H1 (cell line): ENCODE measurements at regions not wholly inside any gene's neighbourhood (a gene's known extent, or its start where the extent isn't known, plus 50 kb on each side); places are given as distances from the start of the nearest gene placed in this dataset.

Experiments
- CTCF ChIA-PET: fragments of 300-600 bp; sonication (Branson Sonifier 250); formaldehyde crosslinking; loops from one replicate; lab custom pipeline; 2021; ENCODE audit not compliant: partially characterized antibody; lab: Charles Lee
- POLR2A ChIA-PET: fragments of 300-600 bp; sonication (Branson Sonifier 250); formaldehyde crosslinking; loops from one replicate; lab custom pipeline; 2021; ENCODE audit warnings: inconsistent platforms; ENCODE audit not compliant: partially characterized antibody; lab: Charles Lee
- DNase-seq, 2 experiments: peaks; one replicate each; pipeline versions ENCODE4 v3.0.0 to v3.0.0-alpha.2; 2010 to 2022; ENCODE audit warnings: low spot score in 2 of 2, low read depth in 1 of 2, mixed read lengths in 1 of 2
- FAIRE-seq: peaks from 2 replicates; lab custom pipeline; 2011; peaks lifted over from hg19 to GRCh38; lab: Jason Lieb, UNC
- H2AFZ ChIP-seq: 2 replicates; pipeline ENCODE4 v1.8.1; 2012; ENCODE audit warnings: low read length, inconsistent platforms
- H2AK5ac ChIP-seq: 2 replicates; pipeline ENCODE4 v1.6.1; 2013; ENCODE audit warnings: low read depth, low read length
- H2BK120ac ChIP-seq: replicated peaks from 2 replicates; pipeline ENCODE3; 2013; ENCODE audit warnings: low read depth, low read length, inconsistent platforms
- H2BK12ac ChIP-seq: 2 replicates; pipeline ENCODE4 v1.6.1; 2013; ENCODE audit warnings: low read depth, low read length
- H2BK15ac ChIP-seq: 2 replicates; pipeline ENCODE4 v1.6.1; 2013; ENCODE audit warnings: low read length
- H2BK20ac ChIP-seq: 2 replicates; pipeline ENCODE4 v1.6.1; 2013; ENCODE audit warnings: low read length
- H2BK5ac ChIP-seq: 2 replicates; pipeline ENCODE4 v1.6.1; 2013; ENCODE audit warnings: low read depth, low read length
- H3K14ac ChIP-seq: 2 replicates; pipeline ENCODE4 v1.6.1; 2013; ENCODE audit warnings: inconsistent platforms; ENCODE audit not compliant: insufficient read length
- H3K18ac ChIP-seq: 2 replicates; pipeline ENCODE4 v1.6.1; 2013; ENCODE audit warnings: low read length; ENCODE audit errors: extremely low read depth
- H3K23ac ChIP-seq: 2 replicates; pipeline ENCODE4 v1.6.1; 2013; ENCODE audit warnings: inconsistent platforms; ENCODE audit not compliant: insufficient read length
- H3K23me2 ChIP-seq: 2 replicates; pipeline ENCODE4 v1.6.1; 2013; ENCODE audit warnings: low read depth, low read length
- H3K27ac ChIP-seq: 2 replicates; pipeline ENCODE4 v1.6.1; 2011; ENCODE audit warnings: low read depth, low read length, inconsistent platforms
- H3K27me3 ChIP-seq, 4 experiments: replicated peaks in 1 of 4; 1 replicate in 1 of 4; 2 replicates in 3 of 4; pipeline versions ENCODE4 v1.6.1 to v1.8.1; 2011 to 2013; ENCODE audit warnings: low read length in 3 of 4, mild to moderate bottlenecking in 3 of 4, inconsistent platforms in 2 of 4, mixed read lengths in 2 of 4, moderate library complexity in 1 of 4; ENCODE audit not compliant: control insufficient read depth in 3 of 4, insufficient read depth in 3 of 4; ENCODE audit errors: extremely low read depth in 1 of 4
- H3K36me3 ChIP-seq, 4 experiments: 2 replicates each; pipeline versions ENCODE4 v1.6.1 to v1.8.1; 2011 to 2013; ENCODE audit warnings: mild to moderate bottlenecking in 4 of 4, low read length in 3 of 4, moderate library complexity in 2 of 4, control low read depth in 1 of 4, inconsistent platforms in 1 of 4; ENCODE audit not compliant: insufficient read depth in 4 of 4, control insufficient read depth in 2 of 4
- H3K4ac ChIP-seq: replicated peaks from 2 replicates; pipeline ENCODE3; 2013; ENCODE audit warnings: low read length, low read depth, mixed read lengths, inconsistent platforms; ENCODE audit not compliant: insufficient read length
- H3K4me1 ChIP-seq, 4 experiments: replicated peaks in 1 of 4; 1 replicate in 1 of 4; 2 replicates in 3 of 4; pipeline versions ENCODE4 v1.6.1 to v1.8.1; 2011 to 2013; ENCODE audit warnings: low read length in 3 of 4, inconsistent platforms in 2 of 4, mixed read lengths in 1 of 4; ENCODE audit not compliant: insufficient read depth in 4 of 4, control insufficient read depth in 3 of 4
- H3K4me2 ChIP-seq, 2 experiments: 2 replicates each; pipeline versions ENCODE4 v1.6.1 to v1.8.1; 2011 to 2013; ENCODE audit warnings: low read depth in 2 of 2, low read length in 2 of 2, control low read depth in 1 of 2, inconsistent platforms in 1 of 2, mild to moderate bottlenecking in 1 of 2; ENCODE audit not compliant: insufficient read depth in 1 of 2
- H3K4me3 ChIP-seq, 4 experiments: fragments of 200-600, 300-600 bp in 1 of 4; sonication (generic), shearing (Covaris generic), sonication (Bioruptor Twin) in 1 of 4; 2 replicates each; pipeline versions ENCODE4 v1.5.1 to v1.8.1; 2011 to 2016; ENCODE audit warnings: low read length in 4 of 4, low read depth in 3 of 4, control low read depth in 2 of 4, inconsistent platforms in 2 of 4, mild to moderate bottlenecking in 2 of 4, mixed read lengths in 1 of 4, moderate library complexity in 1 of 4; ENCODE audit not compliant: insufficient read depth in 2 of 4; ENCODE audit errors: extremely low read depth in 1 of 4
- H3K56ac ChIP-seq: replicated peaks from 2 replicates; pipeline ENCODE3; 2013; ENCODE audit warnings: low read depth, mild to moderate bottlenecking, mixed read lengths, low read length, inconsistent platforms; ENCODE audit not compliant: insufficient read length
- H3K79me1 ChIP-seq: 2 replicates; pipeline ENCODE4 v1.6.1; 2013; ENCODE audit warnings: low read depth, low read length, control low read depth
- H3K79me2 ChIP-seq, 2 experiments: 2 replicates each; pipeline versions ENCODE4 v1.6.1 to v1.8.1; 2012 to 2013; ENCODE audit warnings: low read length in 2 of 2, mild to moderate bottlenecking in 2 of 2, inconsistent platforms in 1 of 2; ENCODE audit not compliant: insufficient read depth in 2 of 2, control insufficient read depth in 1 of 2
- H3K9ac ChIP-seq, 4 experiments: replicated peaks in 1 of 4; 1 replicate in 1 of 4; 2 replicates in 3 of 4; pipeline versions ENCODE4 v1.6.1 to v1.8.1; 2011 to 2013; ENCODE audit warnings: low read depth in 3 of 4, low read length in 3 of 4, control low read depth in 2 of 4, mild to moderate bottlenecking in 2 of 4, moderate library complexity in 2 of 4, inconsistent platforms in 1 of 4; ENCODE audit errors: extremely low read depth in 1 of 4
- H3K9me3 ChIP-seq, 2 experiments: 2 replicates each; pipeline versions ENCODE4 v1.6.1 to v1.8.1; 2012 to 2013; ENCODE audit warnings: mild to moderate bottlenecking in 2 of 2, moderate library complexity in 2 of 2, control low read depth in 1 of 2, inconsistent platforms in 1 of 2, low read depth in 1 of 2, low read length in 1 of 2, mixed read lengths in 1 of 2; ENCODE audit not compliant: insufficient read depth in 2 of 2
- H4K20me1 ChIP-seq, 2 experiments: replicated peaks in 1 of 2; 2 replicates each; pipeline versions ENCODE3 to v1.8.1; 2011 to 2013; ENCODE audit warnings: inconsistent platforms in 2 of 2, low read length in 2 of 2, mild to moderate bottlenecking in 1 of 2; ENCODE audit not compliant: insufficient read depth in 2 of 2, control insufficient read depth in 1 of 2
- H4K5ac ChIP-seq: 2 replicates; pipeline ENCODE4 v1.6.1; 2013; ENCODE audit warnings: low read length, low read depth, mixed read lengths, inconsistent platforms; ENCODE audit not compliant: insufficient read length
- H4K8ac ChIP-seq: 2 replicates; pipeline ENCODE4 v1.8.0; 2013; ENCODE audit warnings: mild to moderate bottlenecking, moderate library complexity, low read length, inconsistent platforms; ENCODE audit not compliant: insufficient read depth; ENCODE audit errors: extremely low read depth
- H4K91ac ChIP-seq: replicated peaks from 2 replicates; pipeline ENCODE3; 2013; ENCODE audit warnings: low read length, mixed read lengths, inconsistent platforms; ENCODE audit not compliant: insufficient read length
- RAD21 ChIP-seq, 2 experiments: IDR thresholded peaks in 1 of 2; conservative IDR thresholded peaks in 1 of 2; 2 replicates each; pipeline ENCODE4 v1.6.1; 2011; ENCODE audit warnings: low read depth in 2 of 2, low read length in 2 of 2, improper control_type of control experiment in 1 of 2, inconsistent platforms in 1 of 2, mild to moderate bottlenecking in 1 of 2, moderate library complexity in 1 of 2
- WGBS, 2 experiments: shearing (Covaris generic) in 1 of 2; methylation state at CpG; one replicate each; pipeline versions ENCODE4 v1.1.6 to v1.1.7; 2013 to 2015; ENCODE audit warnings: low lambda C conversion rate in 2 of 2, mixed read lengths in 2 of 2, inconsistent platforms in 1 of 2, low coverage in 1 of 2, missing lambda C conversion rate in 1 of 2; ENCODE audit not compliant: insufficient replicate concordance in 2 of 2, insufficient coverage in 1 of 2, insufficient read length in 1 of 2; ENCODE audit errors: extremely low coverage in 1 of 2, missing lambda C conversion rate in 1 of 2; 5-methylcytosine and 5-hydroxymethylcytosine counted together

DNA sequence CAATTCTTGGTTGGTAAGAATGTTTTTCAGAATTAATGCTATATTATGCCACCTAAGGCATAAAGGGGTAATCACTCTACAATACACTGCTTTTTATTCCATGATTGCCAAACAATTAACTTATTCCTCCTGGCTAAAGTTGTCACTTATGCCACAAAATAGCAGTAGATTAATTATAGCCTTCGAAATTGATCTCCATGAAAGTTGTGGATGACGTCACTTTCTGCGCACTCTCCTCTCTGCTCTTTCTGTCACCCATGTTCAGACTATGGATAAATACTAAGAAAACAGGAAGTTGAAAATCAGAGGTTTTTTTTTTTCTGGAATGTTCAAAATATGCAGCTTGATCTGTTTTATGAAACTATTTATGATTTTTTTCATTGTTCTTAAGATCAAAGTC is 790.1 kb upstream of the CNTN5 start:
- H3K27me3 ChIP-seq: no peaks in the 10 kb centered on the region
- H3K79me1 ChIP-seq: no peaks in the 10 kb centered on the region
- no peak overlapping the region for H2AK5ac ChIP-seq
- ChIA-PET POLR2A (no interaction called here), CTCF (no interaction called here)
- no peak overlapping the region for H4K8ac ChIP-seq
- no peak overlapping the region for H3K27ac ChIP-seq
- H3K18ac ChIP-seq: no peak overlapping the region
- FAIRE-seq: no peak
- H2BK12ac ChIP-seq: no peak overlapping the region
- no peak for DNase-seq
- H3K9me3 ChIP-seq: no peaks in the 10 kb centered on the region
- no peak overlapping the region for H3K23ac ChIP-seq
- H3K4me1 ChIP-seq: no peaks in the 10 kb centered on the region
- no peak overlapping the region for H3K4ac ChIP-seq
- no peak overlapping the region for H2BK5ac ChIP-seq
- H3K4me3 ChIP-seq: no peak overlapping the region
- WGBS, 2 experiments: 94% methylated on average over 3 of the region's 3 CpGs; no CpG with 5 or more reads in 1 of the 2 experiments
- H3K23me2 ChIP-seq: no peaks in the 10 kb centered on the region
- no peak overlapping the region for H2AFZ ChIP-seq
- H2BK20ac ChIP-seq: no peak overlapping the region
- H4K5ac ChIP-seq: no peak overlapping the region
- H4K20me1 ChIP-seq: no peaks in the 10 kb centered on the region
- no peak overlapping the region for H2BK15ac ChIP-seq
- no peak overlapping the region for H3K4me2 ChIP-seq
- no peak overlapping the region for H4K91ac ChIP-seq
- H3K79me2 ChIP-seq: no peaks in the 10 kb centered on the region
- no peak for TF ChIP-seq RAD21 (IDR thresholded peaks at IDR 0.05 in 1 of 2, conservative IDR thresholded peaks at IDR 0.05 in 1 of 2; ENCODE audit: low read depth in 2 of 2, low read length in 2 of 2)
- H3K56ac ChIP-seq: no peak overlapping the region
- H3K14ac ChIP-seq: no peak overlapping the region
- H3K36me3 ChIP-seq: no peaks in the 10 kb centered on the region
- H2BK120ac ChIP-seq: no peak overlapping the region
- H3K9ac ChIP-seq: no peak overlapping the region
